Lower lobe of right lung (tissue), 2 donors: ENCODE measurements at regions not wholly inside any gene's neighbourhood (a gene's known extent, or its start where the extent isn't known, plus 50 kb on each side); places are given as distances from the start of the nearest gene placed in this dataset.

Source experiments
- ATAC-seq, 2 donors: fragments of 200-7000 bp; cut with Tn5 transposase; one replicate each; pipeline ENCODE4 v1.9.1; 2020 to 2022; ENCODE audit warnings: mild to moderate bottlenecking in 2 of 2, moderate library complexity in 2 of 2
- DNase-seq: peaks from one replicate; pipeline ENCODE4 v3.0.0-alpha.2; 2020
- H3K27ac ChIP-seq: fragments of 200-600 bp; one replicate; pipeline ENCODE4 v1.8.0; 2022
- H3K27me3 ChIP-seq: fragments of 200-600 bp; one replicate; pipeline ENCODE4 v1.8.0; 2022; ENCODE audit warnings: low read depth
- H3K36me3 ChIP-seq: fragments of 200-600 bp; one replicate; pipeline ENCODE4 v1.8.0; 2022; ENCODE audit warnings: mild to moderate bottlenecking
- H3K4me1 ChIP-seq: fragments of 200-600 bp; one replicate; pipeline ENCODE4 v1.8.0; 2022
- H3K4me3 ChIP-seq: fragments of 200-600 bp; one replicate; pipeline ENCODE4 v1.8.0; 2022; ENCODE audit warnings: mild to moderate bottlenecking
- H3K9me3 ChIP-seq: fragments of 200-600 bp; one replicate; pipeline ENCODE4 v1.8.0; 2022
- CTCF ChIP-seq: fragments of 200-600 bp; IDR thresholded peaks from one replicate; pipeline ENCODE4 v1.8.0; 2022; ENCODE audit warnings: antibody characterized with exemption, mild to moderate bottlenecking
- intact Hi-C: fragments of 100-400 bp; cut with DNase I; formaldehyde crosslinking; loops from one replicate; pipeline ENCODE4 v1.11.0; 2022
- donor health status: DM: no; HTN: yes; CAD: no; lungs with severe emphysema.

DNA sequence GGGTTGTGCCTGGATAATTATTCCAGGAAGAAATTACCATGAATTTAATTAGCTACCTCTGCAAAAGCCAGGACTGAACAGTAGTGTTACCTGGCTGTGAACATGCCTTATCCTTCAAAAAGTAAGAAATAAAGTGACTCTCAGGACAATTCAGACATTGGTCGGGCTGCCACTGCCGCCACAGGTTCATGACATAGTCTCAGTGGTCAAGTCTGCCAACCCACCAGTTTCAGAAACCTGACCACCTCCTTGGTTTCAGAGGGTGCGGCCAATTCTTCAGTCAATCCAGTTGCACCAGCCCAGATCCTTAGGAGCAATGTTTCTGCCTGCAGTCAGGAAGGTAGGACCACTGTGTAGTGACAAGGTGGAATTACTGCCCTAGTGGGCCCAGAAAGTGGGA is 593.1 kb upstream of the DAB2 start:
- H3K36me3 ChIP-seq: no peaks in the 10 kb centered on the region
- no peak for TF ChIP-seq CTCF
- H3K9me3 ChIP-seq: no peaks in the 10 kb centered on the region
- H3K27me3 ChIP-seq: no peaks in the 10 kb centered on the region
- DNase-seq (no peak), ATAC-seq (no peak)
- H3K27ac ChIP-seq: no peak overlapping the region
- no peaks in the 10 kb centered on the region for H3K4me1 ChIP-seq
- intact Hi-C loops: no loop called here
- no peak overlapping the region for H3K4me3 ChIP-seq

DNA sequence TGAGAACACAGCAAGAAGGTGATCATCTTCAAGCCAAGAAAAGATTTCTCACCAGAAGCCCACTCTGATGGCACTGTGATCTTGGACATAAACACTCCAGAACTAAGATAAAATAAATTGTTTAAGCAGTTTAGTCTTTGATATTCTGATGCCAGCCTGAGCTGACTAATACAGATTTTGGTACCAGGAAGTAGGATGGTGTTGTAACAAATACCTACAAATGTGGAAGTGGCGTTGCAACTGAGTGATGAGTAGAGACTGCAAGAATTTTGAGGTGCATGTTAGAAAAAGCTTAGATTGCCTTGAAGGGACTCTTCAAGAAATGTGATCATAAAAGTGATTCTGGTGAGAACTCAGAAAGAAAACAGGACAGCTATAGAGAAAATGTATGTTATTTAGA is 592.4 kb upstream of the DAB2 start:
- no peak for TF ChIP-seq CTCF
- H3K9me3 ChIP-seq: no peaks in the 10 kb centered on the region
- no peaks in the 10 kb centered on the region for H3K4me1 ChIP-seq
- intact Hi-C loops: no loop called here
- no peaks in the 10 kb centered on the region for H3K36me3 ChIP-seq
- no peak overlapping the region for H3K27ac ChIP-seq
- ATAC-seq: no peak
- no peak for DNase-seq
- no peak overlapping the region for H3K4me3 ChIP-seq
- no peaks in the 10 kb centered on the region for H3K27me3 ChIP-seq

DNA sequence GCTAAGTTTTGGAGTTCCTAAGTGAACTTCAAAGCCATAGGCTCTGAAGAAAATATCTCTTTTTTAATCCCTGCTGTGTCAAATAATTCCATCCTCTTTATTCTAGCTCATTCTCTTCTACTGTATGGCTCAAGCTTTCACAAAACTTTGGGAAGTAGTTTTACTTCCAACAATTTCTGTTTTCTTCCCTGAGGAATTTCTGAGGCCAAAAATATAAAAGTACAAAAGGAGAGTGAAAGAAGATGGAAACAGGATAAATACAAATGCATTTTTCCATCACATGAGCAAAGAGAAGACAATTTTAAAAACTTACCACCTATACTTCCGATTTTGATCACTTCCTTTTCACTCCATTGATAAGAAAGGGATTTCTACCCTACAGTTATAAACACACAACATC is 585.7 kb upstream of the DAB2 start:
- ATAC-seq: no peak
- no peaks in the 10 kb centered on the region for H3K4me1 ChIP-seq
- H3K4me3 ChIP-seq: no peak overlapping the region
- no peaks in the 10 kb centered on the region for H3K36me3 ChIP-seq
- H3K27ac ChIP-seq: no peak overlapping the region
- intact Hi-C loops: no loop called here
- H3K27me3 ChIP-seq: no peaks in the 10 kb centered on the region
- peaks cover 5% of the 10 kb centered on the region for H3K9me3 ChIP-seq
- TF ChIP-seq CTCF: no peak
- no peak for DNase-seq

- H3K4me1 ChIP-seq: no peaks in the 10 kb centered on the region
- ATAC-seq: no peak
- no peak for DNase-seq
- no peaks in the 10 kb centered on the region for H3K27me3 ChIP-seq
- no peak for TF ChIP-seq CTCF
- H3K27ac ChIP-seq: no peak overlapping the region
- no peaks in the 10 kb centered on the region for H3K36me3 ChIP-seq
- intact Hi-C loops: no loop called here
- H3K9me3 ChIP-seq: peaks cover 5% of the 10 kb centered on the region
- no peak overlapping the region for H3K4me3 ChIP-seq
These were observed 581.5 kb upstream of the DAB2 start for GRCh38 chr5:40006260-40006659.

DNA sequence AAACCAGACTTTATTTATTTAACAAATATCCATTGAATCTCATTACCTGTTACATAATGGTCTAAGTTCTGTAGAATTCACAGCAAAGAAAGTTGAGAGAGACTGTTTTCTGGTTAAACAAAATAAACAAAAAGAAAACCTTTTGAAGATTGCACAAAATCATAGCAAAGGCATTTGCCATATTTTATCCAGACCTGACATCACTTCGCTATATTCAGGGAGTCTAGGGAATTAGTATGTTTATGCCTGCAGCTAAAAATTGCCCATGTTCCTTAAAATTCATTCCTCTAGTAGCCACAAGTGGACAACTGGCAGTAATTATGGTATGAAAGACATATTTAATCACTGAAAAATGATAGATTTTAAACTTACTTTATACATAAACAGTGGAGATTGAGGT is 577.0 kb upstream of the DAB2 start:
- no peak for ATAC-seq
- Histone ChIP-seq H3K9me3 (no peaks in the 10 kb centered on the region), H3K36me3 (no peaks in the 10 kb centered on the region), H3K4me1 (no peaks in the 10 kb centered on the region), H3K4me3 (no peak overlapping the region), H3K27me3 (no peaks in the 10 kb centered on the region), H3K27ac (no peak overlapping the region)
- intact Hi-C loops: no loop called here
- no peak for DNase-seq
- no peak for TF ChIP-seq CTCF

DNA sequence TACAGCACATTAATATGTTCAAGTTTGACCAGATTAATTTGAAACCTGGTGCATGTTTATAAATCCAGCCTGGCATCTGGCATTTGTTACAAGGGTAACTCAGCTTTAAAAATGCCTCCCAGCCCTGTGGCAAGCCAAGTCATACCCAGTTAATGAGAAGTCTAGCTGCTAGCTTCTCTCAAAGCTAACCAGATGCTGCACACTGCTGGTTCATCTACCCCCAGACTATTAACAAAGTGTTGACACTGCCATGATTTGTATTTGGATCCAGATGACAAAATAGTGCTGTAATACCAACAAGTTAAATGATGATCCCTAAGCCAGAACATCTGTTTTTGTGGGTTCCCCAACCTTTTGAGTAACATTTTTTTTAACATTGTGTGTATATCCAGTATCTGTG is 573.7 kb upstream of the DAB2 start:
- no peaks in the 10 kb centered on the region for H3K4me1 ChIP-seq
- intact Hi-C loops: no loop called here
- H3K27ac ChIP-seq: no peak overlapping the region
- no peak for DNase-seq
- H3K36me3 ChIP-seq: no peaks in the 10 kb centered on the region
- H3K27me3 ChIP-seq: no peaks in the 10 kb centered on the region
- H3K9me3 ChIP-seq: no peaks in the 10 kb centered on the region
- no peak for TF ChIP-seq CTCF
- ATAC-seq: no peak
- no peak overlapping the region for H3K4me3 ChIP-seq
